SU-DHL-6 (cell line): ENCODE measurements at regions not wholly inside any gene's neighbourhood (a gene's known extent, or its start where the extent isn't known, plus 50 kb on each side); places are given as distances from the start of the nearest gene placed in this dataset.

Experiments
- CTCF ChIP-seq: fragments of 200-600 bp; sonication (generic); IDR thresholded peaks from one replicate; pipeline ENCODE4 v1.5.1; 2017; ENCODE audit warnings: antibody characterized with exemption, mild to moderate bottlenecking, low read length, moderate library complexity; ENCODE audit not compliant: insufficient read depth, poor library complexity, severe bottlenecking
- EZH2phosphoT487 ChIP-seq: fragments of 200-600 bp; sonication (generic), shearing (Covaris generic); conservative IDR thresholded peaks from 2 replicates; pipeline ENCODE4 v1.6.1; 2018; ENCODE audit warnings: mild to moderate bottlenecking, antibody characterized with exemption, low read length, moderate library complexity, mixed read lengths

GRCh38 chr15:70169147-70169546 lies 71.4 kb upstream of the TLE3 start:
- TF ChIP-seq EZH2phosphoT487 (no peak), CTCF (no peak)
